ENCODE measurements at regions not wholly inside any gene's neighbourhood (a gene's known extent, or its start where the extent isn't known, plus 50 kb on each side); places are given as distances from the start of the nearest gene placed in this dataset.

DNA sequence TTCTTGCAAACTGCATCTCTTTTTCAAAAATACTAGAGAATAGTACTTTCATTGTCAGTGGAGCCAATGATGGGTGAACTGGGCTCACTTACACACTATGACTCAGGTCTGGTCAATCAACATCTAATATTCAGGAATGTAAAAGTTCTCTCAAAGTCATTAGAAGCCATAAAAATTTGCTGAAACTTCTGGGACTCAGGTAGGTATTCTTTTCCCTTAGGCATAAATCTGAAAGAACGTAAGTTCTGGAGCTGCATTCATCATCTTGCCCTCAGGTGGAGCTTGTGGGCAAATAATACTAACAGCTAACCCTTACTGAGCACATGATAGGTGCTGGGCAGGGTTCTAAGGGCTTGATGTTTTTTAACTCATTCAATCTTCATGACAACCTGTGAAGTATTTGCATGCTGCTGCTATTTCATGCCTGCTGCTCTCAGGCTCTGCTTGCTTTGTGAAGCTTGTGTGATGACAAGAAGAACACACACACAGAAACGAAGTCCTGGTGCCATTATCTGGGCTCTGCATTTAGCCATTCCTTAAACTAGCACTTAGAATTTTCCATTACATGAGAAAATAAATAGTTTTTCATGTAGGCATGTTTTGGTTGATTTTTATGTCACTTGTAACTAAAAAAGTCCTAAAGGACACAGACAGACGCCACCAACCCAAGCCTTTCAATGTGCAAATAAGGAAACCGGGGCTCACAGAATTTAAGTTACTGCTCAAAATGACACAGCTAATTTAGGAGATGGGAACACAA is 394.2 kb upstream of the LYPLAL1 start:
- H3K27me3 Mint-ChIP-seq = no peaks in the 10 kb centered on the region
- no peaks in the 10 kb centered on the region for H3K9me3 Mint-ChIP-seq
- H3K4me3 Mint-ChIP-seq = no peak overlapping the region
- no peaks in the 10 kb centered on the region for H3K4me1 Mint-ChIP-seq (ENCODE audit: low read depth)
- H3K27ac Mint-ChIP-seq = no peak overlapping the region
- H3K36me3 Mint-ChIP-seq (ENCODE audit: low read depth) = no peaks in the 10 kb centered on the region

DNA sequence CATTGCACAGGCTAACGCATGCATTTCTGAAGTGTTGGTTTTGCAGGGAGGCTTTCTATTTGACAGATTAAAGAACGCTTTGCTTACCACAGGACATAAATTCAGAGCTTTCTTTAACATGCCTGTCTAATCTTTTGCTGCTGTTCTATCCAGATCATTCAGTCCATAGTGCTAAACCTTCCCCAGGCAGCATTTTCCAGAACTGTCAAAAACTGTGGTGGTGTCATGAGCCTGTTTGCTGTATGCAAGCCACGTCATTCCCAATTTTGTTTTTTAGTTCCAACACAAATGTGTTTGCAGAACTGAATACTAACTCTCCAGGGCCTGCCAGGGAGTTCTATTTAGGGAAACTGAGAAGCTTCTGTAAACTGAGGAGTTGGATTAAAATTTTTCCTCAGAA is 390.5 kb upstream of the LYPLAL1 start:
- H3K4me3 Mint-ChIP-seq = no peak overlapping the region
- H3K4me1 Mint-ChIP-seq (ENCODE audit: low read depth) = no peaks in the 10 kb centered on the region
- H3K36me3 Mint-ChIP-seq (ENCODE audit: low read depth) = no peaks in the 10 kb centered on the region
- H3K27ac Mint-ChIP-seq = no peak overlapping the region
- no peaks in the 10 kb centered on the region for H3K9me3 Mint-ChIP-seq
- H3K27me3 Mint-ChIP-seq = no peaks in the 10 kb centered on the region

DNA sequence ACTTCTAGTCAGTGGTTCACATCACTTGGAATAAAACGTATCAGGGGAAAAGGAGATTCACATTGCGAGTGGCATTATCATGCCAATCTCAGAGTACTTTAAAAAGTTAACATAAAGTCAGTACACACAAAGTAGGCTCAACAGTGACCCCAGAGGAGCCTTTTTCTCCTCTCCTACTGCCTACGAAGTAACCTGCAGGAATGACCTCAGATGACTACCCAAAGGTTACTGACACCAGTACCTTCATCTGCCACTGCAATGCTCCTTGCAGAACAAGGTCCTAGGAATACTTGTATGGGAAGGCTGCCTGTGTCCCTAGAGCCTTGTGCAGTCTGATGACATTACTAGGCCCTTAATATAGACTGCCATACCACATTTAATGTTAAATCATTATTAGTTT is 389.8 kb upstream of the LYPLAL1 start:
- no peaks in the 10 kb centered on the region for H3K36me3 Mint-ChIP-seq (ENCODE audit: low read depth)

DNA sequence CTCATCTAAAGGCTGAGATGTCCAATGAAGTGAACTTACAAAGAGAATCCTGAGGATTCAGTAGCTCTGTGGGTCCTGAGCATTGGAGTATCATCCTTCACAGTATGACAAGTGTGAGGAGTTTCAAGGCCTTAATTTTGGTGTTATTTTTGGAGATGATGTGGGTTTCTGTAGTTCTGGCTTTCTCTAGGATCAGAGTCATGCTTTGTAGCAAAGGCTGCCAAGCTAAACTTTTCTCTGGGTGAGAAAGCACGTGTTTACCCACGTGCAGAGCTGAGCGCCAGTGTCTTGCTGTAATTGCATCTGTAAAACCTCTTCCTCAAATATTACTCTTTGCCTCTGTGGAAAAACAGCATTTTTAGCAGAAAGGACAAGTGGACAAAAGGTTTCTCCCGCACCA is 387.8 kb upstream of the LYPLAL1 start:
- no peak overlapping the region for H3K4me3 Mint-ChIP-seq
- H3K36me3 Mint-ChIP-seq (ENCODE audit: low read depth) = no peaks in the 10 kb centered on the region
- H3K4me1 Mint-ChIP-seq (ENCODE audit: low read depth) = no peaks in the 10 kb centered on the region
- no peaks in the 10 kb centered on the region for H3K27me3 Mint-ChIP-seq
- no peak overlapping the region for H3K27ac Mint-ChIP-seq
- no peaks in the 10 kb centered on the region for H3K9me3 Mint-ChIP-seq

More for the DNA sequence above, 389.8 kb upstream of the LYPLAL1 start:
- Mint-ChIP-seq H3K27ac (no peak overlapping the region), H3K9me3 (no peaks in the 10 kb centered on the region), H3K27me3 (no peaks in the 10 kb centered on the region), H3K4me1 (ENCODE audit: low read depth) (no peaks in the 10 kb centered on the region), H3K4me3 (no peak overlapping the region)

DNA sequence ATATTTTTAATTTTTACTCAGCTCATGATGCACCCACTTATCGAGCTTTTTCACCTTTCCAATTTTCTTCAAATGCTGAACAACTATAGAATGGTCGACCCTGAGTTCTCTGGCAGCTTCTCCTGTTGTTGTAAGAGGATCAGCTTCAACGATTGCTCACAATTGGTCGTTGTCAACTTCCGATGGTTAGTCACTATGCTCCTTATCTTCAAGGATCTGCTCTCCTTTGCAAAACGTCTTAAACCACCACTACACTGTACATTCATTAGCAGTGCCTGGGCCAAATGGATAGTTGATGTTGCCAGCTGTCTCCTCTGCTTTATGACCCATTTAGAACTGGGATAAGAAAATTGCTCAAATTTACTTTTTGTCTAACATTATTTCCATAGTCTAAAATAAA is 385.9 kb upstream of the LYPLAL1 start:
- H3K4me3 Mint-ChIP-seq = no peak overlapping the region
- no peaks in the 10 kb centered on the region for H3K9me3 Mint-ChIP-seq
- no peaks in the 10 kb centered on the region for H3K4me1 Mint-ChIP-seq (ENCODE audit: low read depth)
- H3K36me3 Mint-ChIP-seq (ENCODE audit: low read depth) = no peaks in the 10 kb centered on the region
- no peak overlapping the region for H3K27ac Mint-ChIP-seq
- no peaks in the 10 kb centered on the region for H3K27me3 Mint-ChIP-seq

DNA sequence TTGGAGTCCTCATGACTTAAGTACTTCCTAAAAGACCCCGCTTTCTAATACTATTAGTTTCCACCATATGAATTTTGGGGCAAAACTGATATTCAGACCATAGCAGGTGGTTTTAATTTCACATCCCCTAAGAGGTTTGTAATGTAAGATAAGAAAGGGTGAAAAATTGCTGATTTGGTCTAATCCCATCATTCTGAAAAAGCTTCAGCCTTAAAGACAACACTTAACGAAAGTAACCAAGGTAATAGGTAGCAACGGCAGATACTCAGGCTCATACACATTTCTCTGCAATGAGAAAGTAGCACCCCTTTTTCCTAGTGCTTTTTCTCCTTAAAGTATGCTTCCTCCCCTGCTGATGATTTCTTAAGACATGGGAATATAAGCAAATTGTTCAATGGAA is 376.9 kb upstream of the LYPLAL1 start:
- H3K36me3 Mint-ChIP-seq (ENCODE audit: low read depth) = no peaks in the 10 kb centered on the region
- no peaks in the 10 kb centered on the region for H3K27me3 Mint-ChIP-seq
- no peak overlapping the region for H3K4me3 Mint-ChIP-seq
- H3K27ac Mint-ChIP-seq = no peak overlapping the region
- H3K4me1 Mint-ChIP-seq (ENCODE audit: low read depth) = no peaks in the 10 kb centered on the region
- peaks cover 5% of the 10 kb centered on the region for H3K9me3 Mint-ChIP-seq

DNA sequence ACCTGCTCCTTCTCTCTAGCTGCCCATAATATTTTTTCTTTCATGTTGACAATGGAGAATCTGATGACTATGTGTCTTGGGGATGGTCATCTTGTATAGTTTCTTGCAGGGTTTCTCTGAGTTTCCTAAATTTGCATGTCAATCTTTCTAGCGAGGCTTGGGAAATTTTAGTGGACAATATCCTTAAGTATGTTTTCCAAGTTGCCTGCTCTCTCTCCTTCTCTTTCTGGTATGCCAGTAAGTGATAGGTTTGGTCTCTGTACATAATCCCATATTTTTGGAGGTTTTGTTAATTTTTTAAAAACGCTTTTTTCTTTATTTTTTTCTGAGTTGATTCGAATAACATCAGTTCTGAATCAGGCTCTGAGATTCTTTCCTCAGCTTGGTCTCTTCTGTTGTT is 370.9 kb upstream of the LYPLAL1 start:
- no peaks in the 10 kb centered on the region for H3K4me1 Mint-ChIP-seq (ENCODE audit: low read depth)
- H3K27me3 Mint-ChIP-seq = no peaks in the 10 kb centered on the region
- no peak overlapping the region for H3K4me3 Mint-ChIP-seq
- no peaks in the 10 kb centered on the region for H3K36me3 Mint-ChIP-seq (ENCODE audit: low read depth)
- no peak overlapping the region for H3K27ac Mint-ChIP-seq
- H3K9me3 Mint-ChIP-seq = peaks cover 6% of the 10 kb centered on the region

DNA sequence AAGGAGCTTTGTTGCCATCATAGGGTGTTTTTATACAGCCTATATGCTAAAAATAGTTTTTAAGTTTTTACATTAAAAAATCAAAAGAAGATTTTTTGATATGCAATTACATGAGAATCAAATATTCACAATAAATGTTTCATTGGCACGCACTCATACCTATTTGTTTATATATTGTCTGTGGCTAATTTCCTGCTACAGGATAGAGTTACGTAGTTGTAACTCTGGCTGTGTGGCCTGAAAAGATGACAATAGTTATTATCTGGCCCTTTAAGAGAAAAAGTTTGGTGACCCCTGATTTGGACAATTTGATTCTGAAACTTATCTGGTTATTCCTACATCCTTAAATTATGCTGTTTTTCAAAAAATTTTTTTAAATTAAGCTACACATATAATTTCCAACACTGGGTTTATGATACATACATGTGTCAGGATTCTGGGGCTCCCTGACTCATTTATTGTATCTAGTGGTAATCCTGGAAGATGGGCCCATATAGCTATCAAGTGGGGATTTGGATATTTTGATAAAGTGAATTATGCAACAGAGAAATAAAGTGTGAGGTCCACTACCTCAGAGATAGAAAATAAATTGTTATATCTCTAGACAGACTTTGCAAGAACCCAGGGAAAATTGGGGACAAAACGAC is 370.2 kb upstream of the LYPLAL1 start:
- H3K36me3 Mint-ChIP-seq (ENCODE audit: low read depth) = no peaks in the 10 kb centered on the region
- H3K4me1 Mint-ChIP-seq (ENCODE audit: low read depth) = no peaks in the 10 kb centered on the region
- H3K27me3 Mint-ChIP-seq = no peaks in the 10 kb centered on the region
- no peak overlapping the region for H3K4me3 Mint-ChIP-seq
- H3K9me3 Mint-ChIP-seq = peaks cover 6% of the 10 kb centered on the region
- no peak overlapping the region for H3K27ac Mint-ChIP-seq

DNA sequence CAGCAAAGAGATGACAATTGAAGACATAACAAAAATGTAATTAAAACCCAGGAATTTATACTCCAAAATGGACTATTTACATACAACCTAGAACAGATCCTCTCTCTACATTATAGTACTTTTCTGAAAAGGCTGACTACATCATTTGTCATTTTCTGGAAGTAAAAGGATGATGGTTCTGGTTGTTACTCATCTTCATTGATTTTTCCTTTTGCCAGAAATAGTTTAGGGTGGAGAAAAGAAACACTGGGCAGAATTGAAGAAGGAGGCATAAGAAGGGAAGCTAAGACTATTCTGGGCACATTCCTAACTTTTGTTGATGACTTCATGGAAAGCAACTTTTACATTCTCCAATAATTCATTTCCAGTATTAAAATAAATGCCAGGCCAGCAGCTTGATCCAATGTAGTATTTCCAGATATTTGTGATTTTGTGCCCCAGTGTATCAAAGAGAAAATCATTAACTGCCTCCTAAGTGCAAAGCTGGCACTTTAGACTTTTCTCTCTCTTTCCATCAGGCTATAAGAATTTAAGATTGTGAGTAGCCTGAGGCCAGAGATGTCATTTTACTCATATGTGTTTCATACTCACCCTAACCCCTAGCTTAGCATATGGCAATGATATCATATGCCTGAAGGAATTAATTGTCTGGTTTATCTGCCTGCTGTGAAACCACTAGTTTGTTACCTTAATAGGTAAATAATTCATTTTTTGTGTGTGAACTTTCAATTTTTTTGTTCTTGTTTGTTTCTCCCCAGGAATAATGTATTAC is 369.5 kb upstream of the LYPLAL1 start:
- Mint-ChIP-seq H3K27ac (no peak overlapping the region), H3K4me3 (no peak overlapping the region), H3K9me3 (peaks cover 6% of the 10 kb centered on the region), H3K4me1 (ENCODE audit: low read depth) (no peaks in the 10 kb centered on the region), H3K27me3 (no peaks in the 10 kb centered on the region), H3K36me3 (ENCODE audit: low read depth) (no peaks in the 10 kb centered on the region)

DNA sequence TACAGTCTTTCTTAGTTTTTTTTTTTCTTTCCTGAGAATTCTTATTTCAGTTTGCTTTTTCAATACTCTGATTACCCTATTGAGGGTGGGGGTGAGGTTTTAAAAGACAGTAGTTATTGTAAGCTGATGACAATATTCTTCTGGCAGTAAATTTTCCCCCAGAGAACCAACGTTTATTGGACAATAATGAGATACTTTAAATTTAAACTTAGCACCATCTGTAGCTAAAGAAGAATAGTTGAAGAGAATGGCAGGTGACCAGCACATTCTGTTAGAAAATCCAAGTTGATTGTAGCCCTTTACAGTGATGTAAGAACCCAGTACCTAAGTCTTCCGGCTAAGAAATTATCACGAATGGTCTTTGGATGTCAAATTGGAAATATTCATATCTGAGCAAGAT is 364.6 kb upstream of the LYPLAL1 start:
- H3K27ac Mint-ChIP-seq = no peak overlapping the region
- H3K4me1 Mint-ChIP-seq (ENCODE audit: low read depth) = no peaks in the 10 kb centered on the region
- H3K36me3 Mint-ChIP-seq (ENCODE audit: low read depth) = no peaks in the 10 kb centered on the region
- no peaks in the 10 kb centered on the region for H3K9me3 Mint-ChIP-seq
- no peak overlapping the region for H3K4me3 Mint-ChIP-seq
- no peaks in the 10 kb centered on the region for H3K27me3 Mint-ChIP-seq

DNA sequence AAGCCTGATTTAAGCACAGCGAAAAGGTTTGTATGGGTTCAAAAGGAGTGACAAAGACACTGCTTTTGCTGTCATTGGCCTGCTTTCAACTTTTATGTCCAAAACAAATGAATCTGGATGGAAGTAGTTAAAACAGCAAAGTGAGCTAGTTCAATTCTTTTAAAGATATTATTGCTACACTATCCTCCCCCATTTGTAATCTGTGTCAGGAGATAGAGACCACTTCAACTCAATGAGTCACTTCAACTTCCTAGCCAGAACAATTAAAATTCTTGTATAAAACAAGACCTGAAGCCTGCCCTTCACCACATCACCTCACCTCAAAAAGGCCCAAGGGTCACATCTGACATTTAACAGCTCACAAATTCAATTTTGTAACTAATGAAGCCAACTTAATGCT is 364.1 kb upstream of the LYPLAL1 start:
- Mint-ChIP-seq H3K4me3 (no peak overlapping the region), H3K27ac (no peak overlapping the region), H3K27me3 (no peaks in the 10 kb centered on the region), H3K4me1 (ENCODE audit: low read depth) (no peaks in the 10 kb centered on the region), H3K36me3 (ENCODE audit: low read depth) (no peaks in the 10 kb centered on the region), H3K9me3 (no peaks in the 10 kb centered on the region)

DNA sequence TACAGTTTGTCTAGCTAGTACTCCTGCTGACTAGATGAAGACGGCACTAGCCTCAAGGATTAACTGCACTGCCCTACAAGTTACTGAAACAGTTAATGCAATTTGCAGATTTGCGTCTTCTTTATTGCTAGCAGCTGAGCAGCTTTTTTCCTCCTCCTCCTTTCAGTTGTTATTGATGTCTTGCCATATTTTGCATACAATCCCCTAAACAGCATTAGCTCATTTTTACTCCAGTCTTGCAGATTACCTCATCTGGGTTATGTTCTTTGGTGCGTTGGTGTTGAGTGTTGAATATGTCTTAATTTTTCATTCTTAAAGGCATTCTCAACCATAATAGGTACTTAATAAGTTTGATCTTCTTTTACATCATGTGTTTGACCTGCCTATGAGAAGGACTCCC is 363.4 kb upstream of the LYPLAL1 start:
- Mint-ChIP-seq H3K27me3 (no peaks in the 10 kb centered on the region), H3K27ac (no peak overlapping the region), H3K36me3 (ENCODE audit: low read depth) (no peaks in the 10 kb centered on the region), H3K4me1 (ENCODE audit: low read depth) (no peaks in the 10 kb centered on the region), H3K9me3 (no peaks in the 10 kb centered on the region), H3K4me3 (no peak overlapping the region)

DNA sequence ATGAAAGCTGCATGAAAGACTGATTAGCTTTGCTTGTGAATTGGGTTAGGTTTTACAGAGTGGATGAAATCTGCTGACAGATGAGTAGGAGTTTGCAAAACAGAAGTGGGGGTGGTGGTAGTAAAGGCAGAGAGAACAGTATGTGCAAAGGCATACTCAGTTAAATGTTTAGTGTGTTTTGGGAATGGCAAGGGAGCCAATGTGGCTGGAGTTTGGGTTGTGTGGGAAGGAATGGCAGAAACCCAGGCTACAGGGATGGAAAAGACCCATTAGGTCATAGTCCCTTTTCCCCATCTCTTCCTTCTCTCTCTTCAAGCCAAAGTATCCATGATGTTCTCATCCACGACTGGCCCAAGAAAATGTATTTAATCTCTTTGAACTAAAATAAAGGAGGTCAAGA is 362.2 kb upstream of the LYPLAL1 start:
- H3K4me1 Mint-ChIP-seq (ENCODE audit: low read depth) = no peaks in the 10 kb centered on the region
- no peak overlapping the region for H3K27ac Mint-ChIP-seq
- H3K36me3 Mint-ChIP-seq (ENCODE audit: low read depth) = no peaks in the 10 kb centered on the region
- no peaks in the 10 kb centered on the region for H3K9me3 Mint-ChIP-seq
- no peaks in the 10 kb centered on the region for H3K27me3 Mint-ChIP-seq
- H3K4me3 Mint-ChIP-seq = no peak overlapping the region

DNA sequence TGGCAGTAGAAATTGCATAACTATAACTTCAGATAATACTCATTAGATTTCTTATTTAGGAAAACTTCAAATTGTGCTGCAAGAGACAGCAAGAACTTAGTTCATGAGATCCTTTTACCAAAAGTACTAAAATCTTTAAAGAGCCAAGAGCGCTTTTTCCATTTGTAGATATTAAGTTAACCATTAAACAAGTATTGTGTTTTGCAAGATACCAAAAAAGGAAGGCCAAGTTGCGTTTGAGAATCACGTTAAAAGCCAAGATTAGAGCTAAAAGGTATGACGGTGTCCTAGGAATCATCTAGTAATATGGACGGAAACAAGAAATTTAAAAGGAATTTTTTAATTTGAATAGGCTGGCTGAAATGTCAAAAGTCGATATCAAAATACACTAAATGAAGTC is 361.3 kb upstream of the LYPLAL1 start:
- no peaks in the 10 kb centered on the region for H3K4me1 Mint-ChIP-seq (ENCODE audit: low read depth)
- no peak overlapping the region for H3K4me3 Mint-ChIP-seq
- H3K27ac Mint-ChIP-seq = no peak overlapping the region
- H3K27me3 Mint-ChIP-seq = no peaks in the 10 kb centered on the region
- H3K36me3 Mint-ChIP-seq (ENCODE audit: low read depth) = no peaks in the 10 kb centered on the region
- no peaks in the 10 kb centered on the region for H3K9me3 Mint-ChIP-seq

DNA sequence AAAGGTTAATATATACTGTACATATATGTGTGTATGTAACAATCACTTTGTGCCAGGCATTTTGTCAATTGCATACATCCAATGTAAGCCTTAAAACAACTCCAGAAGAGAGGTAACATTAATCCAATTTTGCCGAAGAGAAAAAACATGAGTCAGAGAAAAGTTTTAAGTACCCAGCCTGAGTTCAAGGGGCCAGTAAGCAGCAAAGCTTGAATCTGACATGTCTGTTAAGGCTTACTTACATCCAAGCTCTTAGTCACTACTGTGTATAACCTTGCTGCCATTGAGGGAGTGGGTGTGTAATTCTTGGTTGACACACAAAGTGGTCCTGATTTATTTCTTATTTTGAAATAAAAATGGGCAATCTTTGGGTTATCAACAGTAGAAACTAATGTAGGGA is 360.4 kb upstream of the LYPLAL1 start:
- no peak overlapping the region for H3K27ac Mint-ChIP-seq
- H3K9me3 Mint-ChIP-seq = no peaks in the 10 kb centered on the region
- no peaks in the 10 kb centered on the region for H3K36me3 Mint-ChIP-seq (ENCODE audit: low read depth)
- H3K4me3 Mint-ChIP-seq = no peak overlapping the region
- no peaks in the 10 kb centered on the region for H3K27me3 Mint-ChIP-seq
- no peaks in the 10 kb centered on the region for H3K4me1 Mint-ChIP-seq (ENCODE audit: low read depth)
